PC-3 (cell line): ENCODE measurements at regions not wholly inside any gene's neighbourhood (a gene's known extent, or its start where the extent isn't known, plus 50 kb on each side); places are given as distances from the start of the nearest gene placed in this dataset.

Experiments
- ATAC-seq: fragments of 200-7000 bp; cut with Tn5 transposase; 2 replicates; pipeline ENCODE4 v1.9.1; 2020; ENCODE audit warnings: mild to moderate bottlenecking, moderate library complexity
- BruUV-seq: library from RNA; stranded (reverse); fragments of 400-500 nt; replicated peaks from 2 replicates; lab custom pipeline; 2021; lab: Mats Ljungman, UMichigan
- CTCF ChIA-PET: fragments of 300-600 bp; sonication (Branson Sonifier 250); formaldehyde crosslinking; loops from one replicate; lab custom pipeline; 2022; ENCODE audit warnings: antibody characterized with exemption; lab: Charles Lee
- POLR2A ChIA-PET: fragments of 300-600 bp; sonication (Branson Sonifier 250); formaldehyde crosslinking; loops from one replicate; lab custom pipeline; 2022; ENCODE audit warnings: antibody characterized with exemption; ENCODE audit not compliant: unreplicated experiment; lab: Charles Lee
- DNase-seq: peaks from one replicate; pipeline ENCODE4 v3.0.0-alpha.2; 2015
- H2AFZ ChIP-seq: fragments of 300-600 bp; sonication (generic); 2 replicates; pipeline ENCODE4 v1.6.0; 2016; ENCODE audit warnings: antibody characterized with exemption, low read length
- H3F3A ChIP-seq: fragments of 300-600 bp; sonication (generic); one replicate; pipeline ENCODE4 v1.6.0; 2017; ENCODE audit warnings: antibody characterized with exemption, low read length, control low read depth, mild to moderate bottlenecking; ENCODE audit not compliant: unreplicated experiment
- H3K27ac ChIP-seq: fragments of 300-600 bp; sonication (generic); 2 replicates; pipeline ENCODE4 v1.5.1; 2016; ENCODE audit warnings: mild to moderate bottlenecking, low read length
- H3K27me3 ChIP-seq: fragments of 300-600 bp; sonication (generic); 2 replicates; pipeline ENCODE4 v1.6.1; 2016; ENCODE audit warnings: low read length, mixed read lengths
- H3K36me3 ChIP-seq: fragments of 300-600 bp; sonication (generic); 2 replicates; pipeline ENCODE4 v1.6.1; 2016; ENCODE audit warnings: low read depth, mixed run types, low read length, mixed read lengths
- H3K4me1 ChIP-seq: fragments of 300-600 bp; sonication (generic); 2 replicates; pipeline ENCODE4 v1.5.1; 2016; ENCODE audit warnings: low read length; ENCODE audit not compliant: insufficient read depth
- H3K4me2 ChIP-seq: fragments of 300-600 bp; sonication (generic); 2 replicates; pipeline ENCODE4 v1.6.0; 2016; ENCODE audit warnings: low read length
- H3K4me3 ChIP-seq: fragments of 300-600 bp; sonication (generic); 2 replicates; pipeline ENCODE4 v1.5.1; 2016; ENCODE audit warnings: mild to moderate bottlenecking, low read length, mixed read lengths
- H3K79me2 ChIP-seq: fragments of 300-600 bp; sonication (generic); 2 replicates; pipeline ENCODE4 v1.6.1; 2017; ENCODE audit warnings: low read length, mixed read lengths
- H3K9ac ChIP-seq: fragments of 300-600 bp; sonication (generic); 2 replicates; pipeline ENCODE4 v1.6.0; 2016; ENCODE audit warnings: mild to moderate bottlenecking, low read length
- H3K9me2 ChIP-seq: fragments of 300-600 bp; sonication (generic); replicated peaks from 2 replicates; pipeline ENCODE4 v1.6.1; 2016; ENCODE audit warnings: mixed run types, low read length, mixed read lengths
- H3K9me3 ChIP-seq: fragments of 300-600 bp; sonication (generic); 2 replicates; pipeline ENCODE4 v1.6.1; 2016; ENCODE audit warnings: low read length, mixed read lengths
- H4K20me1 ChIP-seq: fragments of 300-600 bp; sonication (generic); 2 replicates; pipeline ENCODE4 v1.6.1; 2016; ENCODE audit warnings: low read length, mixed read lengths
- EZH2 ChIP-seq: fragments of 300-600 bp; sonication (generic); IDR thresholded peaks from one replicate; pipeline ENCODE4 v1.6.1; 2017; ENCODE audit warnings: antibody characterized with exemption, mild to moderate bottlenecking, low read length; ENCODE audit not compliant: unreplicated experiment
- EZH2phosphoT487 ChIP-seq: fragments of 300-600 bp; sonication (generic); IDR thresholded peaks from 2 replicates; pipeline ENCODE4 v1.6.1; 2018; ENCODE audit warnings: mild to moderate bottlenecking, antibody characterized with exemption, low read length, borderline replicate concordance
- intact Hi-C: fragments of 100-400 bp; cut with micrococcal nuclease; formaldehyde crosslinking; loops from 2 replicates; pipeline ENCODE4 v1.9.0; 2023
- TF ChIP-seq, protein P1 (sequence below): fragments of 300-600 bp; sonication (generic); conservative IDR thresholded peaks from 2 replicates; pipeline ENCODE4 v1.5.1; 2017; ENCODE audit warnings: antibody characterized with exemption, low read depth, mild to moderate bottlenecking, low read length

DNA sequence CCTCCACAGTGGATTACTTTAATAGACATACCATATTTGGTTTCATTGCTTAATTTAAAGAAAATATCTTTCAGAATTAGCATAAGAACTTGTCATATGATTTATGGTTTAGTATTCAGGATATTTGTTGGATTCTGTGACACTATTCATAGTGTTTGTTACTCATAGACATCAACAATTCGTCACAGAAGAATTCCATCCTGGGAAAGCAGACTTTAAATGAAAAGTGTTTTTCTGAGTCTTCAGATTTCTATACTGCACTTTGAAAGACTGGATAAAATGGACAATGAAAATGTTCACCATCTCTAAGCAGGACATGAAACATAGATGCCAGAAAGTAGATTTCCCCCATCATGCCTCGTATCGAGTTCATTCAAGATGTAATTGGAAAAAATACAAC lies 435.6 kb upstream of the ONECUT1 start:
- Histone ChIP-seq H2AFZ (no peak overlapping the region), H3K36me3 (no peaks in the 10 kb centered on the region), H3K4me3 (no peak overlapping the region), H4K20me1 (no peaks in the 10 kb centered on the region), H3K4me2 (no peak overlapping the region), H3K4me1 (no peaks in the 10 kb centered on the region), H3F3A (no peaks in the 10 kb centered on the region), H3K27ac (no peak overlapping the region), H3K79me2 (no peaks in the 10 kb centered on the region), H3K27me3 (peaks cover 11% of the 10 kb centered on the region; the same call in 1 of the 2 replicates), H3K9me3 (no peaks in the 10 kb centered on the region), H3K9ac (no peak overlapping the region), H3K9me2 (no peaks in the 10 kb centered on the region)
- DNase-seq (no peak), ATAC-seq (no peak)
- TF ChIP-seq EZH2phosphoT487 (no peak), EZH2 (no peak)
- TF ChIP-seq, protein P1, sequence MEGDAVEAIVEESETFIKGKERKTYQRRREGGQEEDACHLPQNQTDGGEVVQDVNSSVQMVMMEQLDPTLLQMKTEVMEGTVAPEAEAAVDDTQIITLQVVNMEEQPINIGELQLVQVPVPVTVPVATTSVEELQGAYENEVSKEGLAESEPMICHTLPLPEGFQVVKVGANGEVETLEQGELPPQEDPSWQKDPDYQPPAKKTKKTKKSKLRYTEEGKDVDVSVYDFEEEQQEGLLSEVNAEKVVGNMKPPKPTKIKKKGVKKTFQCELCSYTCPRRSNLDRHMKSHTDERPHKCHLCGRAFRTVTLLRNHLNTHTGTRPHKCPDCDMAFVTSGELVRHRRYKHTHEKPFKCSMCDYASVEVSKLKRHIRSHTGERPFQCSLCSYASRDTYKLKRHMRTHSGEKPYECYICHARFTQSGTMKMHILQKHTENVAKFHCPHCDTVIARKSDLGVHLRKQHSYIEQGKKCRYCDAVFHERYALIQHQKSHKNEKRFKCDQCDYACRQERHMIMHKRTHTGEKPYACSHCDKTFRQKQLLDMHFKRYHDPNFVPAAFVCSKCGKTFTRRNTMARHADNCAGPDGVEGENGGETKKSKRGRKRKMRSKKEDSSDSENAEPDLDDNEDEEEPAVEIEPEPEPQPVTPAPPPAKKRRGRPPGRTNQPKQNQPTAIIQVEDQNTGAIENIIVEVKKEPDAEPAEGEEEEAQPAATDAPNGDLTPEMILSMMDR, result no peak
- BruUV-seq, result no TSS peak
- ChIA-PET POLR2A (no interaction called here), CTCF (no interaction called here)
- intact Hi-C loops, result no loop called here

DNA sequence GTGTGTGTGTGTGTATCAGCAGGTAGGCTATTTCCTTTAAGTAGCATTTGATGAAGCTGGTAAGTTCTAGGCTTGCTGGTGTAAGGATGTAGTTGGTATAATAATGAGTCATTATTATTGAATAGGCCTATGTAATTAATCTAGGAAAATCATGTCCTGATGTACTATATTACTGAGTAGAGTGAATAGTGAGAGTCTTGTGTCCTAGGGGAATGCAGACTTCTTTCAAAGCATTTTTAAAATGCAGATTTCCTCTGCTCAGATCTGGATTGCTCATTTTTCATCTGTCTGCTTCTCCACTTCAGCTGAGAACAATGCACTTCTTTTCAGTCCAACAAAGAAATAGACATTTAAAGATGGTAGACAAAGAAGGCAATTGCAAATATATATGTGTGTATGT lies 434.2 kb upstream of the ONECUT1 start:
- intact Hi-C loops, result no loop called here
- Histone ChIP-seq H3K4me2 (no peak overlapping the region), H2AFZ (no peak overlapping the region), H3F3A (no peaks in the 10 kb centered on the region), H3K9ac (no peak overlapping the region), H3K79me2 (no peaks in the 10 kb centered on the region), H3K9me3 (no peaks in the 10 kb centered on the region), H4K20me1 (no peaks in the 10 kb centered on the region), H3K27me3 (peaks cover 11% of the 10 kb centered on the region; the same call in 1 of the 2 replicates), H3K36me3 (no peaks in the 10 kb centered on the region), H3K27ac (no peak overlapping the region), H3K4me1 (no peaks in the 10 kb centered on the region), H3K4me3 (no peak overlapping the region), H3K9me2 (no peaks in the 10 kb centered on the region)
- ChIA-PET CTCF (no interaction called here), POLR2A (no interaction called here)
- no peak for DNase-seq
- BruUV-seq, result no TSS peak
- ATAC-seq, result no peak
- TF ChIP-seq EZH2, result no peak
- TF ChIP-seq, protein P1, result no peak
- TF ChIP-seq EZH2phosphoT487, result no peak

DNA sequence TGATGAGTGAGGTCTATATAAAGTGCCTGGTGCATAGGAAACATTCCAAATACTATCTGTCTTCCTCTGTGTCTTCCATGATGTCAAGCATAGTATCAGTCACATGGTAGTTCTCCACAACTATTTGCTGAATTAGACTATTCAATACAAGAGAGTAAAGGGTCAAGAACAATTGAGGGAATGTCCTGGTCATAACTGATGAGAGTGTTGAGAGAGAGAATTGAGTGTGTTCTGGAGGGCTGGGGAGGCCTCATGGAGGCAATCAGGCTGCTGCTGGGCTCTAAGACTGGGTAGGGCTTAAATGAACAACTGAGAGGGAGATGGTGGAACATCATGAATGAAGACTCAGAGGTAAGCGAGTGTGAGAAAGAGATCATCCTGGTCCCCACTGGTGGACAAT lies 433.7 kb upstream of the ONECUT1 start:
- Histone ChIP-seq H3K4me3 (no peak overlapping the region), H3K79me2 (no peaks in the 10 kb centered on the region), H3K4me2 (no peak overlapping the region), H3K27ac (no peak overlapping the region), H4K20me1 (no peaks in the 10 kb centered on the region), H3K4me1 (no peaks in the 10 kb centered on the region), H3K9ac (no peak overlapping the region), H3K9me2 (no peaks in the 10 kb centered on the region), H2AFZ (no peak overlapping the region), H3K27me3 (peaks cover 11% of the 10 kb centered on the region; the same call in 1 of the 2 replicates), H3F3A (no peaks in the 10 kb centered on the region), H3K9me3 (no peaks in the 10 kb centered on the region), H3K36me3 (no peaks in the 10 kb centered on the region)
- ATAC-seq (no peak), DNase-seq (no peak)
- BruUV-seq, result no TSS peak
- ChIA-PET POLR2A (no interaction called here), CTCF (no interaction called here)
- TF ChIP-seq EZH2 (no peak), EZH2phosphoT487 (no peak)
- TF ChIP-seq, protein P1, result no peak
- intact Hi-C loops, result no loop called here
